A673 (cell line): ENCODE measurements at regions not wholly inside any gene's neighbourhood (a gene's known extent, or its start where the extent isn't known, plus 50 kb on each side); places are given as distances from the start of the nearest gene placed in this dataset.

Source experiments
- BruUV-seq: library from RNA; stranded (reverse); fragments of 400-500 nt; replicated peaks from 2 replicates; lab custom pipeline; 2021; lab: Mats Ljungman, UMichigan
- CTCF ChIA-PET: fragments of 300-600 bp; sonication (Branson Sonifier 250); formaldehyde crosslinking; loops from one replicate; lab custom pipeline; 2022; ENCODE audit warnings: antibody characterized with exemption; lab: Charles Lee
- POLR2A ChIA-PET: fragments of 300-600 bp; sonication (Branson Sonifier 250); formaldehyde crosslinking; loops from one replicate; lab custom pipeline; 2022; ENCODE audit warnings: antibody characterized with exemption; ENCODE audit not compliant: low non-redundant PET; lab: Charles Lee
- DNase-seq: peaks from one replicate; pipeline ENCODE4 v3.0.0-alpha.2; 2015; ENCODE audit warnings: low spot score
- H3K27ac ChIP-seq: fragments of 200-600 bp; sonication (generic); 2 replicates; pipeline ENCODE4 v1.5.1; 2016; ENCODE audit warnings: mixed run types, low read depth, mild to moderate bottlenecking, mixed read lengths, antibody characterized with exemption, low read length; ENCODE audit not compliant: poor library complexity, severe bottlenecking
- H3K27me3 ChIP-seq: fragments of 200-600 bp; sonication (generic); replicated peaks from 2 replicates; pipeline ENCODE4 v1.6.1; 2017; ENCODE audit warnings: mixed run types, low read depth, mild to moderate bottlenecking, mixed read lengths, antibody characterized with exemption, low read length; ENCODE audit not compliant: insufficient read depth, poor library complexity
- H3K36me3 ChIP-seq: fragments of 200-600 bp; sonication (generic); 2 replicates; pipeline ENCODE4 v1.6.1; 2016; ENCODE audit warnings: mixed run types, mild to moderate bottlenecking, mixed read lengths, antibody characterized with exemption, low read length; ENCODE audit not compliant: insufficient read depth, poor library complexity, severe bottlenecking
- H3K4me1 ChIP-seq: fragments of 200-600 bp; sonication (generic); 2 replicates; pipeline ENCODE4 v1.6.1; 2017; ENCODE audit warnings: mixed run types, mild to moderate bottlenecking, mixed read lengths, antibody characterized with exemption, low read length; ENCODE audit not compliant: insufficient read depth, poor library complexity, severe bottlenecking
- H3K4me3 ChIP-seq: fragments of 200-600 bp; sonication (generic); 2 replicates; pipeline ENCODE4 v1.5.1; 2016; ENCODE audit warnings: low read depth, mixed run types, mild to moderate bottlenecking, mixed read lengths, low read length; ENCODE audit not compliant: poor library complexity, severe bottlenecking
- H3K9me3 ChIP-seq: fragments of 200-600 bp; sonication (generic); 2 replicates; pipeline ENCODE4 v1.6.1; 2016; ENCODE audit warnings: mixed run types, low read depth, mild to moderate bottlenecking, mixed read lengths, antibody characterized with exemption, low read length; ENCODE audit not compliant: poor library complexity, severe bottlenecking
- CTCF ChIP-seq: fragments of 300-800, 200-600 bp; sonication (generic); conservative IDR thresholded peaks from 2 replicates; pipeline ENCODE4 v1.5.1; 2017; ENCODE audit warnings: low read depth, mild to moderate bottlenecking, antibody characterized with exemption, low read length, moderate library complexity, mixed read lengths
- EZH2 ChIP-seq: fragments of 200-600 bp; sonication (generic); IDR thresholded peaks from 2 replicates; pipeline ENCODE4 v1.6.1; 2017; ENCODE audit warnings: borderline replicate concordance, low read depth, mild to moderate bottlenecking, mixed read lengths, antibody characterized with exemption, low read length; ENCODE audit not compliant: poor library complexity, severe bottlenecking
- intact Hi-C: fragments of 100-400 bp; cut with micrococcal nuclease; formaldehyde crosslinking; loops from one replicate; pipeline ENCODE4 v1.10.0; 2022; ENCODE audit not compliant: unreplicated experiment

GRCh38 chr12:38484821-38485449 lies 168.4 kb downstream of the ALG10B start:
- intact Hi-C loops: no loop called here
- Histone ChIP-seq H3K4me1 (no peaks in the 10 kb centered on the region), H3K4me3 (no peak overlapping the region), H3K27ac (no peak overlapping the region), H3K36me3 (no peaks in the 10 kb centered on the region), H3K27me3 (no peaks in the 10 kb centered on the region), H3K9me3 (no peaks in the 10 kb centered on the region)
- TF ChIP-seq CTCF: no peak
- TF ChIP-seq EZH2: no peak
- CTCF ChIA-PET: no interaction called here
- DNase-seq: no peak
- BruUV-seq: no TSS peak
- POLR2A ChIA-PET: no interaction called here

GRCh38 chr12:38488866-38489265 lies 172.3 kb downstream of the ALG10B start:
- CTCF ChIA-PET: no interaction called here
- DNase-seq: no peak
- intact Hi-C loops: no loop called here
- BruUV-seq: no TSS peak
- Histone ChIP-seq H3K27ac (no peak overlapping the region), H3K4me1 (no peaks in the 10 kb centered on the region), H3K27me3 (no peaks in the 10 kb centered on the region), H3K4me3 (no peak overlapping the region), H3K36me3 (no peaks in the 10 kb centered on the region), H3K9me3 (no peaks in the 10 kb centered on the region)
- POLR2A ChIA-PET: no interaction called here
- TF ChIP-seq EZH2 (no peak), CTCF (no peak)

GRCh38 chr12:38490073-38490472 lies 173.5 kb downstream of the ALG10B start:
- ChIA-PET CTCF (no interaction called here), POLR2A (no interaction called here)
- no TSS peak for BruUV-seq
- H3K4me3 ChIP-seq: no peak overlapping the region
- H3K27ac ChIP-seq: no peak overlapping the region
- no peak for TF ChIP-seq EZH2
- no peak for DNase-seq
- no peaks in the 10 kb centered on the region for H3K36me3 ChIP-seq
- no peaks in the 10 kb centered on the region for H3K27me3 ChIP-seq
- intact Hi-C loops: no loop called here
- H3K9me3 ChIP-seq: no peaks in the 10 kb centered on the region
- no peaks in the 10 kb centered on the region for H3K4me1 ChIP-seq

- intact Hi-C loops: no loop called here
- CTCF ChIA-PET: no interaction called here
- POLR2A ChIA-PET: no interaction called here
- no peak for DNase-seq
- no peak for TF ChIP-seq EZH2
- no peak for TF ChIP-seq CTCF
- Histone ChIP-seq H3K36me3 (no peaks in the 10 kb centered on the region), H3K9me3 (no peaks in the 10 kb centered on the region), H3K27me3 (no peaks in the 10 kb centered on the region), H3K4me3 (no peak overlapping the region), H3K4me1 (no peaks in the 10 kb centered on the region), H3K27ac (no peak overlapping the region)
- BruUV-seq: no TSS peak
These were observed 174.4 kb downstream of the ALG10B start for GRCh38 chr12:38490941-38491340.
